HG02678 (cell line): ENCODE measurements at regions not wholly inside any gene's neighbourhood (a gene's known extent, or its start where the extent isn't known, plus 50 kb on each side); places are given as distances from the start of the nearest gene placed in this dataset.

Experiments
- ATAC-seq: cut with Tn5 transposase; IDR thresholded peaks from one replicate; pipeline ENCODE4 v1.9.1; 2021; ENCODE audit warnings: mild to moderate bottlenecking, moderate library complexity; ENCODE audit not compliant: unreplicated experiment

DNA sequence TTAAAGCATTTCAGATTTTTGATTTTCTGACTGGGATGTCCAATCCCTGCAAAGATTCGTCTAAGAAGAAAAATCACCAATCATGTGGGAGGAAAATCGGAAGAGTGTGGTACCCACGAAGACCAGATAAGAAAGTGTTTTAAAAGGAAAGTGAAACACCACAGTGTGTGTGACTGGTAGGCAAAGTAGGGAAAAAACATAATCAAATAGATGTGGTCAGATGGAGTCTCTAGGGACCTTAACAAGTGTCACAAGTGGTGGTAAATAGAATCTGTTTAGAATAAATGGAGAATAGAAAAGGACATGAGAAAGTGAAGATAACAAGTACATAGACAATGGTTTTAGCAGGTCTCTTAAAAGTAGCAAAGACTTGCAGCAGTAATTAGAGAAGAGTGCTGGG, 154.6 kb downstream of the SLC30A10 start:
- peak; percentile 100 for ATAC-seq

DNA sequence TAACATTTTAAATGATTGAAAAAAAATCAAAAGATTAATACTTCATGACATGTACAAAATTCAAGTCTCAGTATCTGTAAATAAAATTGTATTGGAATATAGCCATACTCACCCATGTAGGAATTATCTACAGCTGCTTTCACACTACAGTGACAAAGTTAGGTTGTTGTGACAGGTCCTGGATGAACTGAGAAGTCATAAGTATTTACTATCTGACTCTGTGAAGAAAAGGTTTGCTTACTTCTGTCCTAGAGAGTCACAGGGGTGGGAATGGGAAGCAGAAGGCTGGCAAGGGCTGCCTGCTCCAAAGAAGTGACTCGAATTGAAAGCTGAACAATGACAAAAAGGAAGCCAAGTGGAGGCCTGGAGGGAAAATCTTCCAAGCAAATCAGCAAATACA, 155.2 kb downstream of the SLC30A10 start:
- ATAC-seq: no peak

- no peak for ATAC-seq
Measured at GRCh38 chr1:219772265-219773036, 155.9 kb downstream of the SLC30A10 start.

- ATAC-seq: no peak
Measured at GRCh38 chr1:219771080-219771479, 157.3 kb downstream of the SLC30A10 start.

DNA sequence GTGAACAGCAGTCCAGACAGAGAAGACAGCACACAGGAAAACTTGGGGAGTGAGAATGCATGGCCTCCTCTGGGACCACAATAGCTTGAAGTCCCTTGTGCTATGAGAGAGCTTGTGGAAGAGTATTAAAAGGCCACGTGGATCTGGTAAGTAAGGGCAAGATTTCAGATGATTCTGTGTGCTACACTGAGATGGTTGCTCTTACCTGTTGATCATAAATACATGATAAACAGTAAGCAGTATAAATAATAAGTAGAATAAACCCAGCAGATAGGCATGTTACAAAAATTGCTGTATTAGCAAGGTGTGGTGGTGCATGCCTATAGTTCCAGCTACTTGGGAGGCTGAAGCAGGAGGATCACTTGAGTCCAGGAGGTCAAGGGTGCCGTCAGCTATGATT, 150.4 kb upstream of the ZC3H11B start:
- no peak for ATAC-seq

DNA sequence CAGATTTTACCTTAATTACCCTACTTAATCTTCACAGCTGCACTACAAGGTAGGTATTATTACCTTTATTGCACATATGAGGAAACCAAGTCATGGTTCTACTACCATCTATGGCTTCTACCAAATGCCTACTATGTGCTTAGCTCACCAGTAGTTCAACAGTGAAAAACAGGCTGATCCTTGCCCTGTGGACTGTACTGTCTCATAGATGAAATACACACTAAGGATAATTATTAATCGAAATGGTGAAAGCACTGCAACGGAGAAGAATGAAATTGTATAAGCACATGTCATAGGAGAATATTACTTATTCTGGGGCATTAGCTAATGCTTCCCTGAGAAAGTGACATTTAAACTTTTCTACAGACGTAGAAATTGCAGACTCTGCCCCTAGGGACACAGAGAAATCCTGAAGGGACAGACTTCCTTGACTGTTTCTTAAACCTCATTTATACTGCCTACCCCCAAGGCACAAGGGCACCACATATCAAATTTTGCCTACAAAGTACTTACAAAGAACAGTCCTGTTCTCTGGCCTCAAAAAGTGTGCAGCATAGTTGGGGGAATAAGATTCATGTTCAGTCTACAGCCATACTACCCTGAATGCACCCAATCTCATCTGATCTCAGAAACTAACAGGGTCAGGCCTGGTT, 148.4 kb upstream of the ZC3H11B start:
- no peak for ATAC-seq

DNA sequence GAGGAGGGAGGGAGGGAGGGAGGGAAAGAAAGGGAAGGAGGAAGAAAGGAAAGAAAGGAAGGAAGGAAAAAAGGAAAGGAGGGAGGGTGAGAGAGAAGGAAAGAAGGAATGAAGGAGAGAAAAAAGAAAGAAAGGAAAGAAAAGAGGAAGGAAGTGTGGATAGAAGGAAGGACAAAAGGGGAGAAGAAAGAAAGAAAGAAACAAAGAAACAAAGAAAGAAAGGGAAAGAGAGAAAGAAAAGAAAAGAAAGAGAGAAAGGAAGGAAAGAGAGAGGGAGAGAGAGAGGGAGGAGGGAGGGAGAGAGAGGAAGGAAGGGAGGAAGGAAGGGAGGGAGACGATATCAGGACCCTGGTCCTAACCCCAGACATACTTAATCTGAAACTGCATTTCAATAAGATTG, 146.2 kb upstream of the ZC3H11B start:
- ATAC-seq: no peak

DNA sequence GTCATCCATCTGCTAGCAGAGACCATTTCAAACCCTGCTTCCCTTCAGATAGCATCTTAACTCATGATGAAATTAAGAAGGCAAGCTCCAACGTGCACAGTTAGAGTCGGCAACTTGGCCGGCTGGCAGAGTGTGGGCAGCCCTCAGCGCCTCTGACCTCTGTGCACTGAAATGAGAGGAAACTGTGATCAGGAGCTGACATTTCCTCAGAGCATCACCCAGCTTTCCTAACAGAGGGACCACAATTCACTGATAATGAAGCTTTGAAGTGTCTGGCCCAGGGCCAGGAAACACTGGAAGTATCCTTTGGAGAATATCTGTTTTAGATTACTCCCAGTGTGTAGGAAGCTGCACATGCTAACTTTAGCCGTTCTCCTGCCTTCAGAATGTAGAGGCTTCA, 145.0 kb upstream of the ZC3H11B start:
- ATAC-seq: no peak

GRCh38 chr1:219755234-219755633, 142.3 kb upstream of the ZC3H11B start:
- ATAC-seq: no peak

DNA sequence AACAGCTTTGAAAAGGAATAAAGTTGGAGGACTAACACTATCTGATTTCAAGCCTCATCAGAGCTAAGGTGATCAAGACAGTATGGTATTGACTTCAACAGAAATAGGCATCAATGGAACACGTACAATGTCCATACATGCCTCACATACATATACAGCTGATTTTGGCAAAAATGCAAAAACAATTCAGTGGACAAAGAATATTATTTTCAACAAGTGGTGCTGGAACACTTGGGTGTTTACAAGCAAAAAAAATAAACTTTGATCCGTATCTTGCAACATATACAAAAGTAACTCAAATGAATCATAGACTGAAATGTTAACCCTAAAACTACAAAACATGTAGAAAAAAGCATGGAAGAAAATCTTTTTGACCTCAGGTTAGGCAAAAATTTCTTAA, 141.9 kb upstream of the ZC3H11B start:
- no peak for ATAC-seq

DNA sequence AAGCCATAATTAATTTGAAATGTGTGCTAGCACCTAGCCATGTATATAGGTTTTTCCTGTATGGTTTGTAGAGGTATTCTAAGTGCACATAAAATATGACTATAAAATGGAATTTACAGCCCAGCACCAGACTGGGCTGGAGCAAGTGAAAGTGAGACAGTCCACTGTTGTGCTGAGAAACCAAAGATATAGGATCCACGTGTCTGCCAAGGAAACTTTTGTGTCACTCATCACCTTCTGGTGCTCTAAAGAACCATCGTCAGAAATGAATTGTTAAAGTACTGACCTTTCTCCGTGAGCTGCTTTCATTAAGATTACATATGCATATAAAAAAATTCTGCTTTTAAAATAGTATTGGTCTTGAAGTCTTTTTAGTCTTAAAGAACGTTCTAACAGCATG, 141.0 kb upstream of the ZC3H11B start:
- ATAC-seq: no peak

GRCh38 chr1:219752645-219753044, 139.7 kb upstream of the ZC3H11B start:
- ATAC-seq: no peak

- ATAC-seq: no peak
Measured at GRCh38 chr1:219751870-219752507, 139.1 kb upstream of the ZC3H11B start.

GRCh38 chr1:219749370-219749769, 136.5 kb upstream of the ZC3H11B start:
- no peak for ATAC-seq

DNA sequence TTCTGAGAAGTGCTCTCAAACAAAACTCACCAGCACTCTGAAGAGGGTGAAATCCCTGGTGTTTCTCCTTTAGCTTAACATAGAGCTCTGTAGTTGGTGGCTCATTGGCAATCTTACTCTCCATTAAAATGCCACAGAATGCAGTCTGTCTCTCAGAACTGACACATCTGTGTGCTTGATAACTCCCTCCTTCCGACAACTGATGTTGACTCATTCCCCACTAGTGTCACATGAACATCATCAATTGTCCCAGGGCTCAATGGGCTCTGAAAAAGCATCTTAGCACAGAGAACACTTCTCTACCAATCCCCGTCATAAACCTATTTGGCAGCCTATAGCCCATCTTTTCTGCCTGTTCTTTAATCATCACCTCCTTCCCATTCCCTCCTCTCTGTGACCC, 133.2 kb upstream of the ZC3H11B start:
- no peak for ATAC-seq

GRCh38 chr1:219744652-219745469, 132.0 kb upstream of the ZC3H11B start:
- no peak for ATAC-seq

GRCh38 chr1:219741011-219741970, 128.4 kb upstream of the ZC3H11B start:
- no peak for ATAC-seq

DNA sequence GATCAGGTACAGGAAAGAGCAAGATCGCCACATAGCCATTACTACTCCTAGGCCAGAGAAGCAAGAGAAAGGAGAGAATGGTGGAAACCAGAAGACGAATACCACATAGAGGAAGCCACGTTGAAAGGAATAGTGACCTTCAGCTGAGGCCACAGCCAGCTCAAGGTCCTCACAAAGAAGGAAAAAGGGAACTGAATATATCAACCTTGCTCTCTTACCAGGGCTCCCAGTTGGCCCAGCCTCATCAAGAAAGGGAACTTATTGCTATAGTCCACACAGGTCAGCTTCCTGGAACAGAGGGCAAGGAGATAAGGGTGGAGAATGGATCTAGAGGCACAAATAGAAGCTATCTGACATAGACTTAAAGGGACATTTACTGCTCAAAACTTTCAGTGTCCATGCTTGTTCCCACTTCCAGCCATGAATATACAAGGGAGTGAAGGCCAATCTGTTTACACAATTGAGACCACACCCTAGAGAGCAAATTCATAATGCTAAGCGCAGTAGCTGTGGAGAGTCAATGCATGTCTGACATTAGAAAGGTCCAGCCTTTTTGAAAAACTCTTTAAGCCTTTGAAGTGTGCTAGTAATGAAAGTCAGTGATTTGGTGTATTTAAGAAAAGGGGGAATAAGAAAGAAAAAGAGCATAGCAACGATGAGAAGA, 120.7 kb upstream of the ZC3H11B start:
- ATAC-seq: no peak

DNA sequence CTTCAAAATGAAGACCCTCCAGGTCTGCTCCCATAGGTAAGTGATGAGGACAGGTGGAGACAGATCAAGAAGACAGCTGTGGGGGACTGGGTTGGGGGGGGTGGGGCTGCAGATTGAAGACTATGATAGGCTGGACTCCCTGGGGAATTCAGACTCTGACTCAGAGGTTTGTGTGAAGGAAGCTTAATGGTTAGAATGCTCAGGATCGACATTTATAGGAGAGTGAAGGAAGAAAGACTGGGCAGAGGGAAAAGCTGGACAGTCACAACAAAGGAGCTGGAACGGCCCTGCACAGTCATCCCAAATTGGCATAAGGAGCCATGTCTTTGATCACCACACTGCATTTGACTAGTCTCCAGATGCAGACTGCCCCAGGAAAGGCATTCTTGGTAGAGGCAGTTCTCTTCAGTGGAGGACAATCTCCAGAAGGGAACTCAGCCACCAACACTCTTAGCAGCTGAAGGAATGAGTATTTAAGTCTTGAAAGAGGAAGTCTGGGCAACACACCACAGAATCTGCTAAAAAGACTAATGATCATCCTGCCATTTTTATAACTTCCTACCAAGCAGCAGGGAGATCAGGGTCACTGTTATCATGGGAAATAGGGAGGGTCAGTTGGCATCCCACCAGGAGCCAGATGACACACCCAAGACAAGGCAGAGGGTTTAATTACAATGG, 120.0 kb upstream of the ZC3H11B start:
- ATAC-seq: no peak
